ENCODE measurements at regions not wholly inside any gene's neighbourhood (a gene's known extent, or its start where the extent isn't known, plus 50 kb on each side); places are given as distances from the start of the nearest gene placed in this dataset.

DNA sequence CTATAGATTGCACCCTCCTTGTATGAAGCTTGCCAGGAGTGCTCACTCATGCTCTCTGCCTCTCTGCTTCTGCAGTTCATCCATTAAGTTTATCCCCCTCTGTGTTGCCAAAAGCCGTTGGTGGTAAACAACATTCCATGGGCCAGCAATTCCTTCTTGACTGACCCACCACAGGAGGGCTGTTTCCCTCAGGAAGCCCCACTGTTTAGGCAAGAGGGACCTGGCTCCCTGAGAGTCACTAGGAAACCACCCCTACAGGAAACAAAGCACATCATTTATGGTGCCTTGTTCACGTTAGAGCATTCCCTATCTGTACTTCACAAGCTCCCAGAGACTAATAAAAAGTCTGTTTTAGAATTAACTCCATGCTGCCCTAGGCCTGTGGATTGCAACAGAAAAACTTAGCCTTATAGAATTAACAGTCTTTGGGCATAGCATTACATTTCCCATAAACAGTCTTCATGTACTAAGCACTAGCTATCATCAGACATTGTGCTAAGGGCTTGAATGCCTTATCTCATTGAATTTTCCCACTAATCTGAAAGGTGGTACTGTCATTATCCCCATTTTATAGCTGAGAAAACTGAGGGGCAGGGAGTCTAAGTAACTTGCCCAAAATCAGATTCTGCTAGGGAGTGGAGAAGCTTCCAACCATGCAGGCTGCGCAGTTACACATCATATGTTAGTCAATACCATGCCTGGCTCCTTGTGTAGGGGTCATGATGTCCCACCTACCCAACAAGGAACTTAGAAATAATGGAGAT is 149.9 kb downstream of the SHQ1 start:
- no peak for DNase-seq

DNA sequence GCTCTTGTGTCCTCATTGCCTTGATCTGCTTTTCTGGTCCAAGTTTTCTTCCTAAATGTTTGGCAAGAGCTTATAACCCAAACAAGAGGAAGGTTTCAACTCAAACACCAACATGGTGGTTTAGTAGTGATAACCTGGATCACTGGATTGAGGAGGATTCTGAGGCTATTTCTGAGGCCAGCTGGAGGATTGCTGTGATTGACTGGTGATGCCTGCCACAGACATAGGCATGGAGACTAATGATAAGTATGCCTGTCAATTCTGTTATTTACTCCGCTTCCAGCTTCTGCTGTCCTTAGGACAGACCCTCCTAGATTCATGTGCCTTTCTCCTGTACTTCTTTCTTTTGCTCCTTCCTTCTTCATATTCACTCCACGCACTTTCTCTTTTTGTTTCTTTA is 150.5 kb downstream of the SHQ1 start:
- no peak for DNase-seq

DNA sequence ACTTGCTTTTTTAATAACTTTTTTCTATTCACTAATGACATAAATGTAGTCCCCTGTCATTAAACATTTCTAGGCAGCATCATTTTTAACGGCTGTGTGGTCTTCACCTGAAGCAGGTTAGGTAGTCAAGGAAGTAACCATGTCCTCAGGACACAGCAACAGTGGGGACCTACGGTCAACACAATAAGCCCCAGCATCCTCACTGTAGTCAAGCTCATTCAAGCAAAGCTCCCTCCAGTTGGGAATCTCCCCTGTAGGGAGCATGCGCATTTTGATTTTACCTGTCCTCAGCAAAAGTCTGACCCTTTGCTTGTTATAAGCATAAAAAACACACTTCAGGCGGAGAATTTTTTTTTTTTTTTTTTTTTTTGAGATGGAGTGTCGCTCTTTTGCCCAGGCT is 151.4 kb downstream of the SHQ1 start:
- no peak for DNase-seq

DNA sequence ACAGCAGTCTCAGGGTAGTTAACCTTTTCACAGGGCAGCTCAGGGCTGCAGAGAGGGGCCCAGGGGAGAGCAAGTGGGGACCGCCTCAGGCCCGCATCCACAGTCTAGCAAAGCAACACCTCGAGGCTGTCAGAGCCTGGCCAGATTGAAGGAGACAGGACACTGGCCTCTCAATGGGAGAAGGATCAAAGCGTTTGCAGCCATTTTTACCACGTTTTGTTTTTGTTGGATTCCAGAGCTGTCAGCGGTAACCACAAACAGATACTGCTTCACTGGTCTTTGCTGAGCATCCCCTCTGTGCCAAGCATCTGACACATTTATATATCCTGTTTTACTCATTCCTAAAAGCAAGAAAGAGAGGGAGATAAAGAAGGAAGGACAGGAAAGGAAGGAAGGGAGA is 153.8 kb downstream of the SHQ1 start:
- no peak for DNase-seq

DNA sequence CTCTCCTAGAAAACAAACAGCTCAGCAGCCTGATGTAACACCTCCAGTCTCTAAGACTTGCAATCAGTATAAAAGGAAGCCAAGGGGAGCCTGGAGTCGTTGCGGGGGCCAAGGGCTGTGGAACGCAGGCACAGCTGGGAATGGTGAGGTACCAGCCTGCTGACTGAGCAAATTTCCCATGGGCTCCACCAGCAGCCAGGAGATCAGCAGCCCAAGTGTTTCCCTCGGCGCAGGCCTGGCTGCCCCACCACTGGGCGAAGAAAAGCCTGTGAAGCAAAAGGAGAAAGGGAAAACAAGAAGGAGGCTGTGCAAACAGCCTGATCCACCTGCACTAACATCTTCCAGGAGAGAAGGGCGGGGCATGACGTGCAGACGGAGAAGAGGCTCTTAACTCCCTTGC is 155.3 kb downstream of the SHQ1 start:
- DNase-seq, result no peak

DNA sequence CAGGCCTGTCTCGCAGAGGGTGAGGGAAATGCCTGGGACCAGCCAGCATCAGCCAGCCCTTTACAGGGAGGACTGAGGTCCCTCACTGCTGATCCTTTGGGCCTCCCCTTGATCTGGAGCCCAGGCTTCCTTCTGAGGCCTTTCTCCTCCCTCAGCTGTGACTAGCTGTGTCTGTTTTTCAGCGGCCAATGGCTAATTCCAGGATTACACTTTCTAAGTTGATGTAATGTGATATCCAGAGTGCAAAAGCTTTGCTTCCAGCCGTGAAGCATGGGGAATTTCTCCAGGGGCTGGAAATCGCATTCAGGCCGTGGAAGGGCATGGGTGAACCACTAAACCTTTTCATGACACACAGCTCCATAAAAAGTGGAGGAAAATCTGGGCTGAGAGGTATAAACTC is 157.6 kb downstream of the SHQ1 start:
- no peak for DNase-seq

DNA sequence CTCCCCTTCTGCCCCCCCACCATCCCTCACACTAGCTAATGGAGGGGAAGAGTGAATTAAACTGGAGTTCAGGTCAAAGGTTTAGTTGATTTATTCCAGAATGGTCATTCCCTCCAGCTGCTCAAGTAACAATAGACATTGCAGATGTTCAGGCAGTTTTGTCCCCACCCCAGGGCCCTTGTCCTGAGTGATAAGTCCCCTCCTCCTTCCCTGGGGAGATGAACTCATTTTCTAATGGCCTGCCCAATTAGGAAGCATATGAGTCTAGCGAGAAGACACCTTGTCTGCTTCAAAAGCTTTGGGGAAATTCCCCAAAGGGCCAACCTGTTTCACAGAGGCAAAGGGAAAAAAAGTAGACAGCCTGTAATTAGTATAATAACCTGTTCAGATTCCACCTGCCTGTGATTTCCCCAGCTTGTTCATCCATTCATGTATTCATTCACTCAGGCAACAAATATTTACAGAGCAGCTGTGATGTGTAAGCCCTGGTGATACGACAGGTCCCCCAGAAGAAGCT is 165.3 kb downstream of the SHQ1 start:
- DNase-seq, result no peak

DNA sequence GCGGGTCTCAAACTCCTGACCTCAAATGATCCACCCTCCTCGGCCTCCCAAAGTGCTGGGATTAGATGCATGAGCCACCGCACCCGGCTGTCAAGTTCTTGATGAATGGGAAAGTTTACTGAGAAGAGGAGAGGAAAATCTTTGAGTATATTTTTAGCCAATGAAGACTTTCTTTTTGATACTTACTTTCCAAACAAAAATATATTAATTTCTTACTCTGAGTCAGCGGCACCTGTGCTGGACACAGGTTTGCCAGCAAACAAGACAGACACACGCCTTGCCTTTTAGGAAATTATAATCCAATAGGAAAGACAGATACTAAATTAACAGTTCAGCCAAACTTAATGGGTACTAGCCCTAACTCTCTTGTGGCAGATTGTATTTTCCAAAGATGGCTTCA is 166.6 kb downstream of the SHQ1 start:
- DNase-seq, result no peak

DNA sequence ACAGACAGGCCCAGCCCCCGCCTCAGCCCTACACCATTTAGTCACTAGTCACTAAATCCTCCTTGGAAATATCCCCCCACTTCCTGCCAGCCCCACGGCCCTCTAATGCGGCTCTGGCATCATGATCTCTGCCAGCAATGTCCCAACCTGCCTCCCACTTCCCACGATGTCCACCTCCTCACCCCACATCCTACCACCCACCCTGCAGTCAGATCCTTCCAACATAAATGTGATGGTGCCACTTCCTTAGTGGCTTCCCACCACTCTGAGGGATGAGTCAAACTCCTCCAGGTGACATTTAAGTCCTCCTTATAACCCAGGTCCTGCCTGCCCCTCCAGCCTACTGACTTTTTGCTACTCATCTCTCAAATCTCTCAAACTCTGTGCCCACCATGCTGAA is 167.5 kb downstream of the SHQ1 start:
- no peak for DNase-seq

DNA sequence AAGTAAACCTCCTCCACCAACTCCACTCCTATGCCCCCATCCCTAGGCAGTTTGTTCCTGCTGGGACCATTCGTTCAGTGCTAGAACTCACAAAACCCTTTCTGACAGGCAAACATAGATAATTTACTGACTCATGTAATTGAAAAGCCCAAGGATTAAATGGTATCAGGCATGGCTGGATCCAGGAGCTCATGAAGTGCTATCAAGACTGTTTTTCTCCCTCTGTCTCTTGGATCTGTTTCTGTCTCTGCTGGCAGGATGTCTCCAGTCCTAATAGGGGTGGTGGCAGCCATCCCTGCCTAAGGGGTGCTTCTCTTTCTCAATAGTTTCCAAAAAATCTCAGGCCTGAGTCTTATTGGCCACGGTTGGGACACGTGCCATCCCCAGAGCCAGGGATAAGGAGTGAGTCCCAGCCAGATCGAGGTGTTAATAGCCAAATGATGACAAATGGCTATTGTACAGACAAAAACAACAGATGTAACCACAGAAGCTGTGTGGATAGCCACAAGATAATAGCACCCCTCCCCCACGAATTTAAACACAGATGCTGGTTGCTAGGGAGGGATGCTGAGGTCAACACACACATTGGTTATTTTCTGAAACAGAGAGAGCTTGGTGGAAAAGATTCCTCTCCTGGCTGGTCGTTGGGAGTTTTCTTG is 168.6 kb downstream of the SHQ1 start:
- no peak for DNase-seq

DNA sequence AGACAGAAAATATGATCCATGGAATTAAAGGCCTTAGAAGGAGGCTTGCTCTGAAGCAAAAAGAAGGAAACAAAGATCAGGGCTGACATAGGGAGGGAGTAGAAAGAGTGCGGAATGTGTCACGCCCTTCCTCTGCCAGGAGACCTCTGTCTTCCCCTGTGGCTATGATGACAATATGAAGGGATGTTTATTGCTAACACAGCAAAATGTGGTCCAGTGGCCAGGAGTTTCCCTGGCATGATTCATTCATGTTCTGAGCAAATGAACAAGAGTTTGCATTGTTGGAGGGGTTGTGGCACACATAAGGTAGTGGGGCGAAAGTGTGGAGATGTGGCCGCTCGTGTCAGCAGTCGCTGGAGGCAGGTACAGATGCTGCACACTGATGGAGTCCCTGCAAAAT is 169.4 kb downstream of the SHQ1 start:
- DNase-seq, result peak; percentile 7

DNA sequence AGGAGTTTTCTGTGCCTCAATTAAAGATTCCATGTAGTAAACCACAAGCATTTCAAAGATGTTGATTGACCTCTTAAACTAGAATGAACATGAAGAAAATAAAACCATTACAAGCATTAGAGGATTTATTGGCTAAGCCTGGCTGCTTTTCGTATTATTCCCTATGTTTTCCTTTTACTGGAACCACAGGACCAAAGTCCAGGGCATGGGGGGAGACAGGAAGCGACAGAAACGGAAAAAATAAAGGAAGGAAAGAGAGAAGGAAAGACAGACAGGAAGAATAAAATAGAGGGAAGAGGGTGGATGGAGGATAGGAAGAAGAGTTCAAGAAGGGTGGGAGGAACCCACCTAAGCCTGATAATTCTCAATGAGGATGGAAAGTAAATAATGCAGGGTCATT is 169.9 kb downstream of the SHQ1 start:
- DNase-seq, result no peak

DNA sequence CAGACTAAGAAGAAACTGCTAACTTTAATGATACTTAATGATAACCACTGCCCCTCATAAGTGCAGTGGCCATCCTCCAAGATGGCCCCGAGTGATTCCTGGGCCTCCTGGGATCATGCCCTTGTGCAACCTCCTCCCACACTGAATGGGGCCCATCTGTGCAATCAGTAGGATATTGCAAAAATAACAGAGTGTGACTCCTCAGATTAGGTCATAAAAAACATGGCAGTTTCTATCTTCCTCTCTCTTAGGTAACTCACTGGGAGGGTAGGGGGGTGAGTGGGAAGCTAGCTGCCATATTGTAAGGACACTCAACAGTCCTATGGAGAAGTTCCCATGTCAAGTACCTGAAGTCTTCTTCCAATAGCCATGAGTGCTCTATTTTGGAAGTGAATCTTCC is 173.0 kb downstream of the SHQ1 start:
- peak; percentile 65 for DNase-seq

DNA sequence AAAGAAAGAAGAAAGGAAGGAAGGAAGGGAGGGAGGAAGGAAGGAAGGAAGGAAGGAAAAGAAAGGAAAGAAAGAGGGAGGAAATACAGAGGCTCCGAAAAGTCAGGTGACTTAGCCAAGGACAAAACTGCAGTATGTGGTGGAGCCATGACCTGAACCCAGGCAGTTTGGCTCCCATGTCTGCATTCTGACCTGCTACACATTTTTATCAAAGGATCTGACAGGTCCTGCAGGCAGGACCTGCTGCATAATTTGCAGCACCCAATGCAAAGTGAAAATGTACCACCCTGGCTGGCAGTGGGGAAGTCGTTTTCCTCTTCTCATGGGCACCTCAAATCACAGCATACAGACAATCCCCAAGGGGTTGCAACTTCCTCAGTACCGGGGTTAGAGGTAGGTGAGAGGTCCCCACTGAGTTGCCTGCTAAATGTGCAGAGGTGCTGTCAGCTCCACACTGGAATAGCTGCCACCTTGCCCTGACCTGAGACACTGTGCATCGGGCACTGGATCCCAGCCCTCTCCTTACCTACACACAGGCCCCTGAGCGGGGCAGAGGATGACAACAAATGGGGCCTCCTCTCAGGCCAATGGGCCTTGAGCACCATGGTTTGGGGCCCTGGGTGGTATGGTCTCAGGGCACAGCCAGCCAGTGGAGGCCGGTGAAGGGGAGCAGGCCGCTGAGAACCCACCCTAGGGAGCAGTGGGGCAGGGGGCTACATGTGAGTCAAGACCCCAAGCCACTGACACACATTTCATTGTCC is 175.1 kb downstream of the SHQ1 start:
- no peak for DNase-seq

DNA sequence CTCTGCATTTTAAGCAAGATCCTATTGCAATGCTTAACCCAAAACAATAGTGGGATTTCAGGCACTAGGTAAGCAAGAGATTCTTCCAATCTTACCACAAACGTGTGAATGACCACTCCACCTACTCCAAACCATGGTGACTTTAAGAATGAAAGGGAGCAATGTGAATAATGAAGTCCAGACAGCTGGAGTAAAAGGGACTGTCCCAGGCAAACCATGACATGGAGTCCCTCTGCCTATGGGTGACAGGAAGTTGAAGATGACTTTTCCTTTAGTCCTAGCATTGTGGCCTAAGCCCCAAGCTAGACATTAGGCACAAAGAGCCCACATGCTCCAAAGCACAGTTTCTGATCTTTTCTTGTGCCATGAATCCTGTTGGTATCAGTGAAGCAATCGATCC is 179.0 kb downstream of the SHQ1 start:
- DNase-seq, result peak; percentile 19

DNA sequence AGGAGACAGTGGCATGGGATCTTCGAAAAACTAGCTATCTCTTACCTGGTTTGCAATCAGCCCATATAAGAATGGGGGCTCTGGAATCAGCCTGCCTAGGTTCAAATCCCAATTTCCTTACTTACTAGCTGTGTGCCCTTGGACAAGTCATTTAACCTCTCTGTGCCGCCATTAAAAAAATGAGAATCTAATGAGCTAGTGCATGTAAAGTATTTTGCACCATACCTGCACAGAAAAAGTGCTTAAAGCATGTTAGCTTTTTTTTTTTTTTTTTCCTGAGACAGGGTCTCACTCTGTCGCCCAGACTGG is 181.8 kb downstream of the SHQ1 start:
- no peak for DNase-seq

DNA sequence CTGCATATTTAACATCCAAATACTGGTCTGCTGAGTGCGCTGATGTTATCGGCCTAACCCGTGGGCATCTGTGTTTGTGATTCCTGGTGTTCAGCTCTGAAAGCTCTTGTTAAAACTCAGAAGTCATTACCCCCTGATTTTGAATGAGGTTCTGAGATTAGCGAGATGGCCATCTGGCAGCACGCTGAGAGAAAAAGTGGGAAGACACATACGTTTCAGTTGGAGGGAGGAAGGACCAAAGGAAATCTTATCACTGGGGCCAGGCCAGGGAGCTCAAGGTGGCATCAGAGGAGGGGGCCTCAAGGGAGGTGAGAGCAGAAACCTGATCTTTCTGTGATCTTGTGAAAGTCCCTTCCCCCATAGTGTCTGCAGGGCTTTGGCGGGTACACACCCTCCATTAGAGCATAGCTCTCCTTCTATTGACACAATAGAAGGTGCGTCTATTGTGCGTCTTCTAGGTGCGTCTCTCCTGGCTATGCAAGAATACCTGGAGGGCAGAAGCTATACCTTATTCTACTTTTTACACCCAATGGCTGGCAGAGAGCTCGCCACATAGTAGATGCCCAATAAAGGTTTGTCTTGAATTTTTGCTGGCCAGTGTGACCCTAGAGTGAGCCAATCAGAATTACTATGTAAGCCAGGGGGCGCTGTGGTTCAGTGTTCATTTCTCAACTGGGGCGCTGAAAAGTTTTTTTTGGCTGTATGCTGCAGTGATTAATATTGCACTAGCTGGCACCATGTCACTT is 182.4 kb downstream of the SHQ1 start:
- peak; percentile 36 for DNase-seq

DNA sequence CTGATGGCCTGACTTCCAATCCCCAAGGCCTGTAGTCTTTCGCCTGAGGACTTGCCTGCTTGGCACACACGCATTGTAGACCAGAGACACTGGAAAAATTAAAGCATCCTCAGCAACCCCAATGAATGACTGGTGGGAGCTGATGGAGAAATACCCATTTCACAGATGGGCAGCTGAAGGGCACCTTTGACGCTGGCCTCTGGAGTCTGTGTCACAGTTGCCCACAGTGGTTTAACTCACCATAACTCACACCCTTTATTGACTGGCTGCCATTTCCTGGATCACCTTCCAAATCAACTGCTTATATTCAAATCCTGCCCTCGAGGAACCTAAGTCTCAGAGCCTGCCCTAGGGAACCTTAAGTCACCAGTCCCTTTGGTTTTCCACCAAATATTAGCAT is 183.1 kb downstream of the SHQ1 start:
- DNase-seq, result no peak

DNA sequence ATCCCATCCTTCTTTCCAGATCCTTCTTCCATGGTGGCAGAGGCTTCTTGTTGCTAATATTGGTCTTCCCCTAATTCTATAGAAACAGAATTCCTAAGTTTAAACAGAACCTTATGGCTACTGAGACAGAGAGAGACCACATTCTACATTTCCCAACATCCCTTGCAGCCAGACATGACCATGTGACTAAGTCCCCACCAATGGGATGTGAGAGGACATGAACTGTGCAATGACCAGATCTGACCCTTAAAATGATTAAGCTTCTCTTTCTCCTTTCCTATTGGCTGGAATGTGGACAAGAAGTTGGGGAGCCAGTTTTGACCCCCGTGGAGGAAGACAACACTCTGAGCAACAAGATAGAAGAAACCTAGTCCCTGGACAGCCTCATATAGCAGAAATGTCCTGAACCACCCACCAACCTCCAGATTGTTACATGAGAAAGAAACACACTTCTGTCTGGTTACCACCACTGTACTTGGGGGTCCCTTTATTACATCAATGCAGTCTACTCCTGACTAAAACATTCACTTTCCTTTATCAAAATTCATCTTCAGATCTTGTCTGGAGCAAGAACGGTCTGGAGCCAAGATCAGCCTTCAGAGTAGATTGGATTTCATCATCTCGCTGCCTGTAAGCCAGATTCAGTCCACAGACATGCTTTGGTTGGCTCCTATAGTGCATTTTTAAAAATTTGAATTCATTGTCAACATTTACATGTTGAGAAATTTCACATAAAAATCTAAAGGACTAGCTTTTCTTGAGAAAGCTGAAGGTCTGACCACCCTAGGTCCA is 183.9 kb downstream of the SHQ1 start:
- no peak for DNase-seq

DNA sequence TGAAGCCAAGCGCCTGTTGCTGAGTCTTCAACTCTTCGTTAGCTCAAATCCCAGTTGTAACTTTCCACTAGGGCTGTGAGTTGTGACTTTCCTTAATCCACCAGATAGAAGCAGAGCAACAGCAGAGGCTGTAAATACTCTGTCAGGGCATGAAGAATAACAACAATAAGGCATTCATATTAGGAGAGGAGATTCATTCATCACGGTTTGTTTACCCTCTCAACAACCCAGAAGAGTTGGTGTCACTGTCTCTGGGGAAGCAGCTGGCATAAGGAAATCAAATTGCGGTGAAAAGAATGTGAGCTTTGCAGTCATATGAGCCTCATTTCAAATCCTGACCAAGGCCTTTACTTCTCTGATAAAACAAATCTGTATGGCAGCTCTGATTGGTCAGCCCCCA is 184.8 kb downstream of the SHQ1 start:
- no peak for DNase-seq

DNA sequence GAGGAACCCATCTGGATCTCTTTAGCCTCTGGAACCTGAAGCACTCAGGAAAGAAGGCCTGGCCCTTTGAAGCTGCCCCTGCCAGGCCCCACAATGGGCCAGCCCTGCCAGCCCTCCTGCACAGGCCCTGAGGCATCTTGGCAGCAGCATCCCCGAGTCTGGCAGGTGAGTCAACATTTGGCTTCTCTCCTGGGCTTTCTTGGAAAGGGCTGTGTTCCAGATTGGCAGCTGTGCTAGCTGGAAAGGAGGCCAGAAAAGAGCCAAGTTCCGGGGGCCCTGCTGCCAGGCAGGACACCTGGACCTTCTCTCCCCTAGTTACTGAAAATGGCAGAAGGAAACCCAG is 187.2 kb downstream of the SHQ1 start:
- DNase-seq, result no peak

DNA sequence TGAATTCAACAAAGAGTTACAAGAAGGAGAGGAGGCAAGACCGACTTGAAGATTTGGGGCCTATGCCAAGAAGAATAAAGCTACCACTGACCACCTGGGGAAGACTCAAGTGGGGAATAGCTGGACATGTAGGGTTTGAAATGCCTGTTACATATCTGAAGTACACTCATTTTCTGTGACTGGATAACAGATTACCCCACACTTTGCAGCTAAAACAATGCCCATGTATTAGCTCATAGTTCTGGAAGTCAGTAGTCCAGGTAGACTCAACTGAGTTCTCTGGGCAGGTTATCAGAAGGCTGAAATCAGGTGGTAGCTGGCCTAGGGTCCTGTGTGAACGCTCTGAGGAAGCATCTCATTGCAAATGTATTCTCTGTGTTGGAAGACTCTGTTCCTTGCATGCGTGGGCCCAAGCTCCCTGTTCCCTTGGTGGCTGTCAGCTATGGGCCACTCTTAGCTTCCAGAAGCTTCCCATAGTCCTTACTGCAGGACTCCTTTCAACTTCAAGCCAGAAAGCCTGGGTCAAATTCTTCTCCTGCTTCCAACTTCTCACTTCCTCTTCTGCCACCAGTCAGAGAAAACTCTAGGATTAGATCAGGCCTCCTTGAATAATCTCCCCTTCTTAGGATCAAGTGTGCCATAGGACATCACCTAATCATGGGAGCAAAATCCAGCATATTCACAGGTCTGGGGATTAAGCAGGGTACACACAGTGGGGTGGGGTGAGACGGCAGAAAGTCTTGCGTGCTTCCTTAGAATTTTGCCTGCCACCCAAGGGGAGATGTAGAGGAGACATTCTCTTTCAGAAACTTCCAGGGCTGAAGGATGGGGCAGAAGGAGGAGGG is 187.8 kb downstream of the SHQ1 start:
- DNase-seq, result peak; percentile 8

Data from inflammatory macrophage treated with lipopolysaccharide for 4 hours (primary cell).